Panc1 (cell line): ENCODE measurements at regions not wholly inside any gene's neighbourhood (a gene's known extent, or its start where the extent isn't known, plus 50 kb on each side); places are given as distances from the start of the nearest gene placed in this dataset.
"Not testable (repeated sequence)": the region's sequence is repeated elsewhere in the genome, so short reads cannot be mapped to it uniquely, and the experiment has no call there.

Experiments used
- ATAC-seq: fragments of 200-7000 bp; cut with Tn5 transposase; 2 replicates; pipeline ENCODE4 v1.9.1; 2020; ENCODE audit warnings: mild to moderate bottlenecking, moderate library complexity
- BruUV-seq: library from RNA; stranded (reverse); fragments of 400-500 nt; replicated peaks from 2 replicates; lab custom pipeline; 2021; lab: Mats Ljungman, UMichigan
- CTCF ChIA-PET: fragments of 300-600 bp; sonication (Branson Sonifier 250); formaldehyde crosslinking; loops from one replicate; lab custom pipeline; 2022; ENCODE audit warnings: antibody characterized with exemption; lab: Charles Lee
- POLR2A ChIA-PET: fragments of 300-600 bp; sonication (Branson Sonifier 250); formaldehyde crosslinking; loops from one replicate; lab custom pipeline; 2022; ENCODE audit warnings: antibody characterized with exemption; lab: Charles Lee
- DNase-seq: peaks from one replicate; pipeline ENCODE4 v3.0.0-alpha.2; 2010; ENCODE audit warnings: low read depth, low spot score
- H3K27ac ChIP-seq: 2 replicates; pipeline ENCODE4 v1.5.1; 2011; ENCODE audit warnings: mild to moderate bottlenecking, low read length, inconsistent platforms
- H3K27me3 ChIP-seq: fragments of 200-500 bp; sonication (Bioruptor generic); 2 replicates; pipeline ENCODE4 v1.6.0; 2014; ENCODE audit warnings: low read length, inconsistent platforms; ENCODE audit not compliant: control insufficient read depth, insufficient read depth
- H3K36me3 ChIP-seq: fragments of 200-500 bp; sonication (Bioruptor generic); 2 replicates; pipeline ENCODE4 v1.5.1; 2014; ENCODE audit warnings: inconsistent platforms, mild to moderate bottlenecking, low read length, moderate library complexity; ENCODE audit not compliant: control insufficient read depth, insufficient read depth
- H3K4me1 ChIP-seq: 2 replicates; pipeline ENCODE4 v1.5.1; 2011; ENCODE audit warnings: inconsistent platforms, mild to moderate bottlenecking, low read length, moderate library complexity; ENCODE audit not compliant: control insufficient read depth, insufficient read depth
- H3K4me3 ChIP-seq, 2 experiments: 2 replicates each; pipeline ENCODE4 v1.5.1; 2011 to 2012; ENCODE audit warnings: low read depth in 2 of 2, low read length in 2 of 2, mild to moderate bottlenecking in 2 of 2, inconsistent platforms in 1 of 2, moderate library complexity in 1 of 2
- H3K9me3 ChIP-seq: fragments of 200-500 bp; sonication (Bioruptor generic); 2 replicates; pipeline ENCODE4 v1.5.1; 2014; ENCODE audit warnings: low read depth, mild to moderate bottlenecking, inconsistent platforms, low read length, moderate library complexity; ENCODE audit not compliant: control insufficient read depth, insufficient read depth
- POLR2AphosphoS5 ChIP-seq: IDR thresholded peaks from 2 replicates; pipeline ENCODE4 v1.6.1; 2012; ENCODE audit warnings: mild to moderate bottlenecking, low read depth, low read length, moderate library complexity
- SIN3A ChIP-seq: IDR thresholded peaks from 2 replicates; pipeline ENCODE4 v1.6.1; 2012; ENCODE audit warnings: low read depth, mild to moderate bottlenecking, low read length, moderate library complexity, borderline replicate concordance; ENCODE audit not compliant: insufficient read depth
- TCF7L2 ChIP-seq: IDR thresholded peaks from 2 replicates; pipeline ENCODE4 v1.6.1; 2011; ENCODE audit warnings: mild to moderate bottlenecking, low read depth, low read length, inconsistent platforms
- in situ Hi-C: cut with HindIII; loops from 2 replicates; pipeline ENCODE4 v1.10.0; 2016; ENCODE audit warnings: low sequenced_read_pairs, low pct_unique_long_range_greater_than_20kb
- intact Hi-C: fragments of 100-400 bp; cut with micrococcal nuclease; formaldehyde crosslinking; loops from one replicate; pipeline ENCODE4 v1.10.0; 2022; ENCODE audit not compliant: unreplicated experiment
- TF ChIP-seq, protein P1 (sequence below), 2 experiments: IDR thresholded peaks; 2 replicates each; pipeline ENCODE4 v1.6.1; 2011 to 2012; ENCODE audit warnings: low read depth in 2 of 2, control low read depth in 1 of 2, low read length in 1 of 2, mild to moderate bottlenecking in 1 of 2, moderate library complexity in 1 of 2; ENCODE audit not compliant: insufficient read depth in 1 of 2
- TF ChIP-seq, protein P2 (sequence below): fragments of 450-650 bp; IDR thresholded peaks from 2 replicates; pipeline ENCODE4 v1.5.1; 2017; ENCODE audit warnings: mild to moderate bottlenecking

DNA sequence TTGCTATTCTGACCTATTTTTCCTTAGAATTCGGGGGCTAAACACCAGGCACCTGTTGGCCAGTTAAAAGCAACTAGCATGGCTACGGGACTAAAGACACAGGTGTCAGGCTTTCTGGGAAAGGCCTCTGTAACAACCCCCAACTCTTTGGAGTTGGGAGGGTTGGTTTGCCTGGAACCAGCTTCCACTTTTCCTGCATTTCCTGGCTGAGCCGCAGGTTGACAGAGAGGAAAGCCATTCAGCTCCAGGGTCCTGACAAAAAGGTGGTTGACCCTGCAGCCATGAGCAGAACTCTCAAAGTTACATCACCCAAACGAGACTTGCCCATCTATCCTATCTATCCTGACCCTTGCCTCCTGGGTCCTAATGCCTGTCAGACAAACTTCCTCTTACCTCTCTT is 375.4 kb upstream of the SFSWAP start:
- DNase-seq (no peak), ATAC-seq (no peak)
- ChIA-PET POLR2A (no interaction called here), CTCF (no interaction called here)
- Histone ChIP-seq H3K36me3 (no peaks in the 10 kb centered on the region), H3K27ac (no peak overlapping the region), H3K4me3 (no peak overlapping the region), H3K4me1 (no peaks in the 10 kb centered on the region), H3K9me3 (no peaks in the 10 kb centered on the region), H3K27me3 (no peaks in the 10 kb centered on the region)
- TF ChIP-seq SIN3A = no peak
- no peak for TF ChIP-seq TCF7L2
- TF ChIP-seq, protein P1, sequence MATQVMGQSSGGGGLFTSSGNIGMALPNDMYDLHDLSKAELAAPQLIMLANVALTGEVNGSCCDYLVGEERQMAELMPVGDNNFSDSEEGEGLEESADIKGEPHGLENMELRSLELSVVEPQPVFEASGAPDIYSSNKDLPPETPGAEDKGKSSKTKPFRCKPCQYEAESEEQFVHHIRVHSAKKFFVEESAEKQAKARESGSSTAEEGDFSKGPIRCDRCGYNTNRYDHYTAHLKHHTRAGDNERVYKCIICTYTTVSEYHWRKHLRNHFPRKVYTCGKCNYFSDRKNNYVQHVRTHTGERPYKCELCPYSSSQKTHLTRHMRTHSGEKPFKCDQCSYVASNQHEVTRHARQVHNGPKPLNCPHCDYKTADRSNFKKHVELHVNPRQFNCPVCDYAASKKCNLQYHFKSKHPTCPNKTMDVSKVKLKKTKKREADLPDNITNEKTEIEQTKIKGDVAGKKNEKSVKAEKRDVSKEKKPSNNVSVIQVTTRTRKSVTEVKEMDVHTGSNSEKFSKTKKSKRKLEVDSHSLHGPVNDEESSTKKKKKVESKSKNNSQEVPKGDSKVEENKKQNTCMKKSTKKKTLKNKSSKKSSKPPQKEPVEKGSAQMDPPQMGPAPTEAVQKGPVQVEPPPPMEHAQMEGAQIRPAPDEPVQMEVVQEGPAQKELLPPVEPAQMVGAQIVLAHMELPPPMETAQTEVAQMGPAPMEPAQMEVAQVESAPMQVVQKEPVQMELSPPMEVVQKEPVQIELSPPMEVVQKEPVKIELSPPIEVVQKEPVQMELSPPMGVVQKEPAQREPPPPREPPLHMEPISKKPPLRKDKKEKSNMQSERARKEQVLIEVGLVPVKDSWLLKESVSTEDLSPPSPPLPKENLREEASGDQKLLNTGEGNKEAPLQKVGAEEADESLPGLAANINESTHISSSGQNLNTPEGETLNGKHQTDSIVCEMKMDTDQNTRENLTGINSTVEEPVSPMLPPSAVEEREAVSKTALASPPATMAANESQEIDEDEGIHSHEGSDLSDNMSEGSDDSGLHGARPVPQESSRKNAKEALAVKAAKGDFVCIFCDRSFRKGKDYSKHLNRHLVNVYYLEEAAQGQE (IDR thresholded peaks at IDR 0.05; ENCODE audit: insufficient read depth in 1 of 2, low read depth in 2 of 2, low read length in 1 of 2) = no peak
- TF ChIP-seq POLR2AphosphoS5 = no peak
- TF ChIP-seq, protein P2, sequence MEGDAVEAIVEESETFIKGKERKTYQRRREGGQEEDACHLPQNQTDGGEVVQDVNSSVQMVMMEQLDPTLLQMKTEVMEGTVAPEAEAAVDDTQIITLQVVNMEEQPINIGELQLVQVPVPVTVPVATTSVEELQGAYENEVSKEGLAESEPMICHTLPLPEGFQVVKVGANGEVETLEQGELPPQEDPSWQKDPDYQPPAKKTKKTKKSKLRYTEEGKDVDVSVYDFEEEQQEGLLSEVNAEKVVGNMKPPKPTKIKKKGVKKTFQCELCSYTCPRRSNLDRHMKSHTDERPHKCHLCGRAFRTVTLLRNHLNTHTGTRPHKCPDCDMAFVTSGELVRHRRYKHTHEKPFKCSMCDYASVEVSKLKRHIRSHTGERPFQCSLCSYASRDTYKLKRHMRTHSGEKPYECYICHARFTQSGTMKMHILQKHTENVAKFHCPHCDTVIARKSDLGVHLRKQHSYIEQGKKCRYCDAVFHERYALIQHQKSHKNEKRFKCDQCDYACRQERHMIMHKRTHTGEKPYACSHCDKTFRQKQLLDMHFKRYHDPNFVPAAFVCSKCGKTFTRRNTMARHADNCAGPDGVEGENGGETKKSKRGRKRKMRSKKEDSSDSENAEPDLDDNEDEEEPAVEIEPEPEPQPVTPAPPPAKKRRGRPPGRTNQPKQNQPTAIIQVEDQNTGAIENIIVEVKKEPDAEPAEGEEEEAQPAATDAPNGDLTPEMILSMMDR = no peak
- intact Hi-C loops (no loop called here), in situ Hi-C loops (no loop called here)
- no TSS peak for BruUV-seq

DNA sequence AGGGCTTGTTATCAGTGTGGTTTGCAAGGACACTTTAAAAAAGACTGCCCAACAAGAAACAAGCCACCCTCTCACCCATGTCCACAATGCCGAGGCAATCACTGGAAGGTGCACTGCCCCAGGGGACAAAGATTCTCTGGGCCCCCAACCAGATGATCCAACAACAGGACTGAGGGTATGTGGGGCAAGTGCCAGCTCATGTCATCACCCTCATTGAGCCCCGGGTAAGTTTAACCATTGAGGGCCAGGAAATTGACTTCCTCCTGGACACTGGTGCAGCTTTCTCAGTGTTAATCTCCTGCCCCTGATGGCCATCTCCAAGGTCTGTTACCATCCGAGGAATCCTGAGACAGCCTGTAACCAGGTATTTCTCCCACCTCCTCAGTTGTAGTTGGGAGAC is 373.0 kb upstream of the SFSWAP start:
- in situ Hi-C loops, H3K27ac ChIP-seq, H3K4me1 ChIP-seq, BruUV-seq, H3K4me3 ChIP-seq, ATAC-seq, intact Hi-C loops, H3K9me3 ChIP-seq, H3K36me3 ChIP-seq, H3K27me3 ChIP-seq, POLR2A ChIA-PET, DNase-seq, CTCF ChIA-PET: not testable (repeated sequence)

DNA sequence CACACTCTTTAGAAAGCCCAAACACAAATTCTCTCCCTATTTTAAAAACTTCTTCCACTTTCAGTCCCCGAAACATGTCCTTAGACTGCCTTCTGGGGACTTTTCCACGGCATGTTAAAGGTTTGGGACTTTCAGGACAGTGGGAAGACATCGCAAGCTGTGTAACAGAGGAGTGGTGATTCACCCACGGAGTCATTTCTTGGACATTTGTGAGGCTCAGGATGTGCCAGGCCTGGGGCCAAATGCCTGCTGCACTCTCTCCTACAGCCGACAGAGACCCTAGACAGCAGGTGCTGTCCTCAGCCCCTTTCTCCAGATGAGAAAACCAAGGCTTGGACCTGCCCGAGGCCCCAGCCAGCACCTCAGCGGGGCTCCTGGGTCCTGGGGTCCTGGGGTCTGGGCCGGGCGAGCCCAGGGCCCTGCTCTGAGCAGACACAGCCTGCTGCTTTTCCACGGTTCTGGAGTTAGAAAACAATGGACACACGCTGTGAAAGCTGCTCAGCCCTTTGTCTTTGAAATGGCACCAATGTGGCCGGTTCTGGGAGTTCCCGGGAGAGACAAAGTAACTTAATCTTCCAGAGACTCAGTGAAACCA is 370.2 kb upstream of the SFSWAP start:
- ATAC-seq (no peak), DNase-seq (no peak)
- no TSS peak for BruUV-seq
- Histone ChIP-seq H3K27ac (no peak overlapping the region), H3K36me3 (no peaks in the 10 kb centered on the region), H3K9me3 (no peaks in the 10 kb centered on the region), H3K27me3 (peaks cover 2% of the 10 kb centered on the region; the same call in 1 of the 2 replicates), H3K4me1 (no peaks in the 10 kb centered on the region), H3K4me3 (no peak overlapping the region)
- TF ChIP-seq POLR2AphosphoS5 (no peak), SIN3A (no peak)
- in situ Hi-C loops (no loop called here), intact Hi-C loops (no loop called here)
- CTCF ChIA-PET = no interaction called here
- POLR2A ChIA-PET = no interaction called here

DNA sequence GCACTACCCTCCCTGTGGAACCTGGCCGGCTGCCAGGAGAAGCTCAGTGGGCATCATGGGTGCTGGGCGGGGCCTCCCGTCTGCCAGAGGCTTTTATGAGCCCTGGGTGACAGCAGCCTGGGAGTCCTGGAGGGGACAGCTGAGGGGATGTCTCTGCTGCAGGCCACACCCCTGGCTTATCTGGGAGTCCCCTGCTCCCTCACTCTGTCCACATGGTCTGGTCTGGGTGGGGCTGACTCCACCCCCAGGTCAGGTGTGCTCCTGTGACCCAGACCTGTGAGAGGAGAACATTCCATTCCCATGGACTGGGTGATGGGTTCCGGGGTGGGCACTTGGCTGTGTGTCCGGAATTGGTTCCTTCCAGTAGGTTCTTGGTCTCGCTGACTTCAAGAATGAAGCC is 369.3 kb upstream of the SFSWAP start:
- H3K4me3 ChIP-seq, ATAC-seq, H3K9me3 ChIP-seq, H3K27ac ChIP-seq, in situ Hi-C loops, H3K4me1 ChIP-seq, DNase-seq, H3K36me3 ChIP-seq, H3K27me3 ChIP-seq, CTCF ChIA-PET, intact Hi-C loops, BruUV-seq, POLR2A ChIA-PET: not testable (repeated sequence)

DNA sequence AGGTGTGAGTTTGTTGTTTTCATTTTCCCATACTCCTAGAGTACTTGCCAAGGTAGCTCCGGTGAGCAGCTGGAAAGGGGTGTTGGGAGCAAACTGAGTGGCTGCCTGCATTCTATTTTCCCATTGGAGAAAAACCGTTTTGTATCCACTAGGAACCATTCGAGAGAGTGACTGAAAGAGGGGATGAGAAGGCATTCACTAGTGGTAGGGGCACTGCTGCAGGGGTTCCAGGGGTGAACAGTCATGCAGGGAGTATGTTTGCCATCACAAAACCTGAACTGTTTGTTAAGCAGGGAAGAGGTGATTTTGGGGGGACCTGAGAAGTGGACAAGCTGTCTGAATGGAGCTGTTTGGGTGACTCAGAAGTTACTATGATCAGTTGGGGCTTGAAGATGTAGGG is 367.5 kb upstream of the SFSWAP start:
- BruUV-seq, POLR2A ChIA-PET: not testable (repeated sequence)

More for the DNA sequence above, 367.5 kb upstream of the SFSWAP start:
- H3K4me3 ChIP-seq, intact Hi-C loops, CTCF ChIA-PET, H3K9me3 ChIP-seq, H3K27ac ChIP-seq, ATAC-seq, H3K4me1 ChIP-seq, DNase-seq, H3K36me3 ChIP-seq, in situ Hi-C loops, H3K27me3 ChIP-seq: not testable (repeated sequence)
